ENCODE measurements at regions not wholly inside any gene's neighbourhood (a gene's known extent, or its start where the extent isn't known, plus 50 kb on each side); places are given as distances from the start of the nearest gene placed in this dataset.

- POLR2A ChIA-PET = no interaction called here
These were observed 300.2 kb upstream of the SLCO3A1 start for GRCh38 chr15:91553196-91553854.

GRCh38 chr15:91555312-91555711 lies 298.2 kb upstream of the SLCO3A1 start:
- Mint-ChIP-seq H3K27ac (no peak overlapping the region), H3K36me3 (no peaks in the 10 kb centered on the region), H3K4me1 (no peaks in the 10 kb centered on the region), H3K9me3 (no peaks in the 10 kb centered on the region), H3K4me3 (no peak overlapping the region), H3K27me3 (peaks cover 0 to 1% (median 0%) of the 10 kb centered on the region in 5 donors)
- no peak for DNase-seq
- POLR2A ChIA-PET = no interaction called here
- no peak for ATAC-seq

More at GRCh38 chr15:91553196-91553854, 300.2 kb upstream of the SLCO3A1 start:
- Mint-ChIP-seq H3K36me3 (no peaks in the 10 kb centered on the region), H3K27me3 (no peaks in the 10 kb centered on the region), H3K4me3 (no peak overlapping the region), H3K9me3 (no peaks in the 10 kb centered on the region), H3K27ac (no peak overlapping the region), H3K4me1 (no peaks in the 10 kb centered on the region)
- no peak for DNase-seq
- no peak for ATAC-seq

DNA sequence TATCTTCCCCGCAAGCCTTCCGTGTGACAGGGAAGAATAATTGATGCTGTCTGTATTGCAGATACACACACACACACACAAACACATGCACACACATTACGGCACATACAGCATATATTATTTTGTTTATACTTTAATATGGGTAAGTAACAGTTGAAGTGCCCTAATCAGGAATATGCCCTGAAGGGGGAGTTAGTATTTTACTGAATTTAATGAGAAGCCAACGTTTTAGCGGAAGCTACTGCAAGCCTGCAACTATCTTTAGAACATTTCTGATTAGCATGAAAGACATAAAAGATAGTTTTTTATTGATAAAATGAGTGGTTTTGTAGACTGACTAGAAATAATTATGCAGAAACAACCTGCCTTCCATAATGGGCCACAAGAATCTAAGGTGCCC lies 296.6 kb upstream of the SLCO3A1 start:
- no peak for ATAC-seq
- Mint-ChIP-seq H3K9me3 (no peaks in the 10 kb centered on the region), H3K4me1 (no peaks in the 10 kb centered on the region), H3K4me3 (no peak overlapping the region), H3K27ac (no peak overlapping the region), H3K36me3 (no peaks in the 10 kb centered on the region), H3K27me3 (peaks cover 0 to 6% (median 2%) of the 10 kb centered on the region in 5 donors)
- POLR2A ChIA-PET = no interaction called here
- DNase-seq = no peak

GRCh38 chr15:91559066-91559465 lies 294.4 kb upstream of the SLCO3A1 start:
- POLR2A ChIA-PET = no interaction called here
- peaks cover 0 to 17% (median 4%) of the 10 kb centered on the region in 5 donors for H3K27me3 Mint-ChIP-seq
- ATAC-seq (no peak), DNase-seq (no peak)
- no peak overlapping the region for H3K4me3 Mint-ChIP-seq
- no peaks in the 10 kb centered on the region for H3K9me3 Mint-ChIP-seq
- no peaks in the 10 kb centered on the region for H3K36me3 Mint-ChIP-seq
- H3K4me1 Mint-ChIP-seq = no peaks in the 10 kb centered on the region
- peak overlapping the region in 1 of 10 donors; percentile 4 for H3K27ac Mint-ChIP-seq

GRCh38 chr15:91561371-91562100 lies 292.0 kb upstream of the SLCO3A1 start:
- ATAC-seq (no peak), DNase-seq (no peak)
- POLR2A ChIA-PET = no interaction called here
- Mint-ChIP-seq H3K4me3 (no peak overlapping the region), H3K9me3 (no peaks in the 10 kb centered on the region), H3K36me3 (no peaks in the 10 kb centered on the region), H3K27ac (no peak overlapping the region), H3K4me1 (no peaks in the 10 kb centered on the region), H3K27me3 (peaks cover 2 to 17% (median 6%) of the 10 kb centered on the region in 5 donors)

DNA sequence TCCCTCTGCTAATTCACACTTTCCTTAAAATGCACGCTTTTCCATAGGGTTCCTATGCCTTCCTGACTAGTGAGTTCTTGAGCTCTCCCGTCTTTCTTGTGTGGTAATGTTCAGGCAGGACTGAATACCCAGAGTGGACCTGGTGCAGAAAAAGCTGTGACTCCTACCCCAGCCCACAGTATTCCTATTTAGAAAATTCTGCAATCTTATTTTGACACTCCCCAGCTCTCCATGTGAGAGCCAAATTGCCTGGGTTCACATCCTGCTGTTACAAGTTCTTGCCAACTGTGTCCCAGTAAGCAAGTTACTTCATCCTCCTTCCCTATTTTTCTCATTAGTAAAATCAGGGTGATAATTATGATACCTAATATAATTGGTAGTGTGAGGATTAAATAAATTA lies 290.8 kb upstream of the SLCO3A1 start:
- POLR2A ChIA-PET = interaction anchor here (0.5 kb wide), 1 partner anchor 99 kb away, joined by 3 read pairs; no protein-coding TSS in a partner anchor
- Mint-ChIP-seq H3K36me3 (no peaks in the 10 kb centered on the region), H3K9me3 (no peaks in the 10 kb centered on the region), H3K27me3 (peaks cover 2 to 17% (median 6%) of the 10 kb centered on the region in 5 donors), H3K4me1 (no peaks in the 10 kb centered on the region), H3K27ac (no peak overlapping the region), H3K4me3 (no peak overlapping the region)
- DNase-seq (no peak), ATAC-seq (no peak)

DNA sequence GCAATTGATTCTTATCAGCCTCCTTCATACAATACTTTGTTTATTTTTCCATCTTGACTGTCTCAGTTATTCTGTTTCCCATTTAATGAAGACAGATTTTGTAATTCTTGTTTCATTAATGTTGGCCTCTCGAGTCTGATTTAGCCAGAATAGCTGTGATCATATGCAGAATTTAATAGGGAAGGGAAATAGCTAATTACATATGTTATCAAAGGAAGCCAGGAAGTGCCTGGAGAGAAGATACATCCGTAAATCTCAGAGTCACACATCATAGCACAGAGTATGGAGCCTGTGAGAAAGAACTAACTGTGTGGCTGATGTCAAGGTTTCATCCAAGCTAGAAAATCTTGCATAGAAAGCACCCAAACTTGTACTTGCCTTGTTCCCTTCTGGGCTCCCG lies 288.9 kb upstream of the SLCO3A1 start:
- H3K4me1 Mint-ChIP-seq = no peaks in the 10 kb centered on the region
- H3K27ac Mint-ChIP-seq = no peak overlapping the region
- H3K36me3 Mint-ChIP-seq = no peaks in the 10 kb centered on the region
- POLR2A ChIA-PET = no interaction called here
- no peaks in the 10 kb centered on the region for H3K9me3 Mint-ChIP-seq
- no peak overlapping the region for H3K4me3 Mint-ChIP-seq
- H3K27me3 Mint-ChIP-seq = peaks cover 2 to 18% (median 10%) of the 10 kb centered on the region in 5 donors
- ATAC-seq (no peak), DNase-seq (no peak)

- no peaks in the 10 kb centered on the region for H3K36me3 Mint-ChIP-seq
- ATAC-seq (no peak), DNase-seq (no peak)
- POLR2A ChIA-PET = no interaction called here
- no peaks in the 10 kb centered on the region for H3K9me3 Mint-ChIP-seq
- H3K4me1 Mint-ChIP-seq = no peaks in the 10 kb centered on the region
- H3K4me3 Mint-ChIP-seq = no peak overlapping the region
- H3K27me3 Mint-ChIP-seq = peaks cover 2 to 33% (median 9%) of the 10 kb centered on the region in 5 donors
- H3K27ac Mint-ChIP-seq = no peak overlapping the region
These were observed 287.4 kb upstream of the SLCO3A1 start for GRCh38 chr15:91566141-91566540.

DNA sequence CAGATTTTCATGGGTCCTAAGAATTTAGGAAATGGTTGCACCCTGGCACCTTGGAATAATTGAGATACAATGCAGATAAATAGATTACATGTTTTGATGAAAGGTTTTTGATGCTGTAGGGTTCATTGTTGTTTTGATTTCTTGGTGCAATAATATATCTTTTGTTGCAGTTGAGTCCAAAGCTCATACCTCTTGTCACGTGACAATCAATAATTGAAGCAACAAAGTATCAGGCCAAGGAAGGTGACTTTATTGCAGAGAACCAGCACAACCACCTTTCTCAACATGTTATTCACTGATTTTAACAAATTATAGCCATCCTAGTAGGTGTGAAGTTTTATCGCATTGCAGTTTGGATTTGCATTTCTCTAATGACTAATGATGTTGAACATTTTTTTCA lies 285.5 kb upstream of the SLCO3A1 start:
- Mint-ChIP-seq H3K4me1 (no peaks in the 10 kb centered on the region), H3K27me3 (peaks cover 2 to 28% (median 8%) of the 10 kb centered on the region in 5 donors), H3K27ac (no peak overlapping the region), H3K36me3 (no peaks in the 10 kb centered on the region), H3K4me3 (no peak overlapping the region), H3K9me3 (no peaks in the 10 kb centered on the region)
- no peak for DNase-seq
- POLR2A ChIA-PET = no interaction called here
- no peak for ATAC-seq

DNA sequence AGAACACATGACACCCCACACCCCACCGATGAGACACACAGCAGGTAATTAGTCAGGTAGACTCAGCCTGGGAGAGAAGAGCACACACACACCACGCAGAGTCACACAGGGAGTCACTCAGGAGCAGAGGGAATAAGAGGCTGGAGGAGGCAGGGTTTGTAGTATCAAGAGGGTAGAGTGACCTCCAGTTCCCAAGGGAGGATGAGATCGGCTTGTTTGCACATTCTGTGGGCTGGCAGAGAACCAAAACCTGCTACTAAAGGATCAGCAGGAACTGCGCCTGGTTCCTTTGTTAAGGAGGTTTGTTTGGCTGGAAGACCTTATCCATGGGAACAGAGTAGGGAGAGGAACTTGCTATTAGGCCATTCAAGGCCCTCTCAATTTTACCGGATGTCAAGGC lies 281.4 kb upstream of the SLCO3A1 start:
- Mint-ChIP-seq H3K36me3 (no peaks in the 10 kb centered on the region), H3K4me1 (no peaks in the 10 kb centered on the region), H3K27ac (no peak overlapping the region), H3K27me3 (peaks cover 0 to 28% (median 10%) of the 10 kb centered on the region in 5 donors), H3K4me3 (no peak overlapping the region), H3K9me3 (no peaks in the 10 kb centered on the region)
- POLR2A ChIA-PET = no interaction called here
- no peak for ATAC-seq
- no peak for DNase-seq

GRCh38 chr15:91576096-91576495 lies 277.4 kb upstream of the SLCO3A1 start:
- POLR2A ChIA-PET = no interaction called here
- H3K9me3 Mint-ChIP-seq = no peaks in the 10 kb centered on the region
- no peak overlapping the region for H3K4me3 Mint-ChIP-seq
- H3K27ac Mint-ChIP-seq = no peak overlapping the region
- H3K4me1 Mint-ChIP-seq = no peaks in the 10 kb centered on the region
- H3K27me3 Mint-ChIP-seq = peaks cover 0 to 12% (median 4%) of the 10 kb centered on the region in 5 donors
- ATAC-seq (no peak), DNase-seq (no peak)
- H3K36me3 Mint-ChIP-seq = no peaks in the 10 kb centered on the region

- POLR2A ChIA-PET = no interaction called here
- H3K27me3 Mint-ChIP-seq = peaks cover 1 to 15% (median 2%) of the 10 kb centered on the region in 5 donors
- peaks cover 0 to 2% (median 0%) of the 10 kb centered on the region in 9 donors for H3K9me3 Mint-ChIP-seq
- no peak for DNase-seq
- H3K36me3 Mint-ChIP-seq = no peaks in the 10 kb centered on the region
- no peaks in the 10 kb centered on the region for H3K4me1 Mint-ChIP-seq
- no peak overlapping the region for H3K27ac Mint-ChIP-seq
- ATAC-seq = no peak
- no peak overlapping the region for H3K4me3 Mint-ChIP-seq
These were observed 275.0 kb upstream of the SLCO3A1 start for GRCh38 chr15:91578511-91578910.

DNA sequence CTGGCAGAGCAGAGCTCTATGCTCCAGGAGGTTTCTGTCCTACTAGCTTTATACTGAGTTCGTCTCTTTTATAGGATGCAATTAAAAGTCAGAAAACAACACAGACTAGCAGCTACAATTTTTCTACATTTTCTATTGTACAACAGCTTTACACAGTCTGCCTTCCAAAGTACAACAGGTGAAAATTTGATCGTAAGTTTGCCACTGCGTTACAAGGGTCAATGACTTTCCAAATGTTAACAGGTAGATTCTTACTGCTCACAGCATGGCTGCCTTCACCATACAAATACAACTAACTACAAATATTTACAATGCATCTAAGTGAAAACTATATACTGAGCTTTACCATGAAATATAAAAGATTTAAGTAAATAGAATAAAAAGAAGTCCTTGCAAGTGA lies 268.6 kb upstream of the SLCO3A1 start:
- Mint-ChIP-seq H3K9me3 (peaks cover 0 to 4% (median 0%) of the 10 kb centered on the region in 9 donors), H3K36me3 (no peaks in the 10 kb centered on the region), H3K4me1 (no peaks in the 10 kb centered on the region), H3K27ac (no peak overlapping the region), H3K27me3 (peaks cover 2 to 19% (median 11%) of the 10 kb centered on the region in 5 donors), H3K4me3 (no peak overlapping the region)
- POLR2A ChIA-PET = no interaction called here
- ATAC-seq = no peak
- no peak for DNase-seq

DNA sequence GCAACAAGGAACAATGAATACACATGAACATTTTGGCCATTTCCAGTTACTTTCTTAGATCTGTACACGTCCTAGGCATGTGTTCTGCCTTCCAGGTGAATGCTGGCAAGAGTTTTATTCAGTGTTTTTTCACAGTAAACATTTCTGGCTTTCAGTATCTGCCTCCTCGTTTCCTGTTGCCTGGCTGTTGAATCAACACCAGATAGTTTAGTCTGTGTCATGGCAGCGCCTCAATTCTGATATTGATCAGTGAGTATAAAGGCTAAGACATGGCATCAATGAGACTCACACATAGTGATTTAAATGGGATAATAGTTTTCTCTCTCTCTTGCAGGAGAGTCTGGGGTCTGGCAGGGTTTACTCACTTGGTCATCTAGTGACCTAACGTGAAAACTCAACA lies 266.9 kb upstream of the SLCO3A1 start:
- no peaks in the 10 kb centered on the region for H3K36me3 Mint-ChIP-seq
- POLR2A ChIA-PET = no interaction called here
- H3K4me1 Mint-ChIP-seq = no peaks in the 10 kb centered on the region
- H3K4me3 Mint-ChIP-seq = no peak overlapping the region
- peaks cover 2 to 19% (median 11%) of the 10 kb centered on the region in 5 donors for H3K27me3 Mint-ChIP-seq
- H3K27ac Mint-ChIP-seq = no peak overlapping the region
- H3K9me3 Mint-ChIP-seq = peaks cover 0 to 4% (median 0%) of the 10 kb centered on the region in 9 donors
- no peak for ATAC-seq
- no peak for DNase-seq
